Stimulated activated CD4-positive, alpha-beta T cell treated with anti-CD3 and anti-CD28 coated beads, Interleukin-12 subunit alpha, Interleukin-12 subunit beta, amount 100 ng/mL, for 4 hours (primary cell): ENCODE measurements at regions not wholly inside any gene's neighbourhood (a gene's known extent, or its start where the extent isn't known, plus 50 kb on each side); places are given as distances from the start of the nearest gene placed in this dataset.
"Not testable (repeated sequence)": the region's sequence is repeated elsewhere in the genome, so short reads cannot be mapped to it uniquely, and the experiment has no call there.

Source experiments
- DNase-seq: peaks from one replicate; pipeline ENCODE4 v3.0.0-alpha.2; 2020

DNA sequence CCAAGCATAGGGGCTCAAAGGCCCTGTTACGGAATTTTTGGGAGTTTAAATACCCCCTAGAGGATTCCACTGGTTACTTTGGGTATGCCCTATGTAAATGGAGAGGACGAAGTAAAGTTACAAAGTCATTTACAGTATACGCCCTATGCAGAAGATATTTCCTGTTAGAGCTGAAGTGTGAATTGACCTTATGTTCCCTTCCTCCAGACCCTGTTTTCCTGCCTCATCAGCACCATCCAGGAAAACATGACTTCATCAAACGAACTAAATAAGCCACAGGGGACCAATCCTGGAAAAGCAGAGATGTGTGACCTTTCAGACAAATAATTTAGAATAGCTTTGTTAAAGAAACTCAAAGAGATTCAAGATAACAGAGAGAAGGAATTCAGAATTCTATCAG lies 177.4 kb downstream of the SQOR start:
- no peak for DNase-seq

DNA sequence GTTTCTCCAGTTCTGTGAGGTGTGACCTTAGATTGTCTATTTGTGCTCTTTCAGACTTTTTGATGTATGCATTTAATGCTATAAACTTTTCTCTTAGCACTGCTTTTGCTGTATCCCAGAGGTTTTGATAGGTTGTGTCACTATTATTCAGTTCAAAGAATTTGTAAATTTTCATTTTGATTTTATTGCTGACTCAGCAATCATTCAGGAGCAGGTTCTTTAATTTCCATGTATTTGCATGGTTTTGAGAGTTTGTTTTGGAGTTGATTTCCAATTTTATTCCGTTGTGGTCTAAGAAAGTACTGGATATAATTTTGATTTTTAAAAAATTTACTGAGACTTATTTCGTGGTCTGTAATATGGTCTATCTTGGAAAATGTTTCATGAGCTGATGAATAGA lies 182.7 kb downstream of the SQOR start:
- not testable (repeated sequence) for DNase-seq

DNA sequence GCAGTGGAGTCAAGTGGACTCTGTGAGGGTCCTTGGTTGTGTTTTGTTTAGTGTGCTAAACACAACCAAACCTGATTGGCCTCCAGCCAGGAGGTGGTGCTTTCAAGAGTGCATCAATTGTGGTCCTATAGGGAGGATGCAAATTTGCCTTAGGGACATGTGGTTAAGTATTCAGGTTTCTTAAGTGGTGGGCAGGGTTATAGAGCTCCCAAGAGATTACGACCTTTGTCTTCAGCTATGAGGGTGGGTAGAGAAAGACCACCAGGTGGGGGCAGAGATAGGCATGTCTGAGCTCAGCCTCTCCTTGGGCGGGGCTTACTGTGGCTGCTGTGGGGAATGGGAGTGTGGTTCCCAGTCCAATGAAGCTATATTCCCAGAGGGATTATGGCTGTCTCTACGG lies 186.6 kb downstream of the SQOR start:
- DNase-seq = no peak

DNA sequence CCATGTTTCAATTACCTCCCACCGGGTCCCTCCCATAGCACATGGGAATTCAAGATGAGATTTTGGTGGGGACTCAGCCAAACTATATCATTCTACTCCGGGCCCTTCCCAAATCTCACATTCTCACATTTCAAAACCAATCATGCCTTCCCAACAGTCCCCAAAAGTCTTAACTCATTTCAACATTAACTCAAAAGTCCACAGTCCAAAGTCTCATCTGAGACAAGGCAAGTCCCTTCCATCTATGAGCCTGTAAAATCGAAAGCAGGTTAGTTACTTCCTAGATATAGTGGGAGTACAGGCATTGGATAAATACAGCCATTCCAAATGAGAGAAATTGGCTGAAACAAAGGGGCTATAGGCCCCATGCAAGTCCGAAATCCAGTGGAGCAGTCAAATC lies 188.1 kb downstream of the SQOR start:
- DNase-seq = not testable (repeated sequence)

DNA sequence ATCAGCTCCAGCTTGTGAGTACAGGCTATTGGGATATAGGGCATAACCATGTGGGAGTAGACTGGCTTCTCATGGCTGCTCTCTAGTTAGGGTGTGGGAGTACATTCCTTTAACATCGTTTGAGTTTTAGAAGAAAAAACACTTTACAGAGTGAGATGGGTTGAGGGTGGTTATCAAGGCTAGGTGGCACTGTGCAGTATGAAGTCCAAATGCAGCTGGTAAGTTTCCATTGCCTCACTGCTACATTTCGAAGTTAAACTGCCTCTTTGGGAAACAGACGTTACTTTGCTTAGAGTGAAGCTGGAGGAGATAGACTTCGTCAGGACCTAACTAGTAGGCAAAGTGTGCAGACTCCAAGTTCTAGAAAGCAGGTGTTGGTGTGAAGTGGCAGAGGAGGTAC lies 192.4 kb downstream of the SQOR start:
- no peak for DNase-seq

DNA sequence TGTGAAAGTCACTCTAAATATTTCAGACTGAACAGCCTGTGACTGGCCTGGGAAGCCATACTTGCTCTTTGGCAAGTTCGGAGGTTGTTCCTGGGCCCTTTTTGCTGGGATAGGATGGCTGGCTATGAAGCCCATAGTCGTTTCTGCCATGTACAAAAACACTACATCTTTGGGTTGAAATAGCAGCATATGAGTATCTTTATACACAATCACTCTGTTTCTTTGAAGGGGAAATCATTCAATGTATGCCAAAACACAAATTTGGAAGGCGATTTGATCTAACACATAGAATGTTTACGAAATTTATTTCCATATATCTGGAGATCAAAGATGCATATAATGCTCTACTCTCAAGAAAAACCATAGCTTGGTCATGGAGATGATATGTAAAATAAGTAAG lies 192.9 kb downstream of the SQOR start:
- no peak for DNase-seq

DNA sequence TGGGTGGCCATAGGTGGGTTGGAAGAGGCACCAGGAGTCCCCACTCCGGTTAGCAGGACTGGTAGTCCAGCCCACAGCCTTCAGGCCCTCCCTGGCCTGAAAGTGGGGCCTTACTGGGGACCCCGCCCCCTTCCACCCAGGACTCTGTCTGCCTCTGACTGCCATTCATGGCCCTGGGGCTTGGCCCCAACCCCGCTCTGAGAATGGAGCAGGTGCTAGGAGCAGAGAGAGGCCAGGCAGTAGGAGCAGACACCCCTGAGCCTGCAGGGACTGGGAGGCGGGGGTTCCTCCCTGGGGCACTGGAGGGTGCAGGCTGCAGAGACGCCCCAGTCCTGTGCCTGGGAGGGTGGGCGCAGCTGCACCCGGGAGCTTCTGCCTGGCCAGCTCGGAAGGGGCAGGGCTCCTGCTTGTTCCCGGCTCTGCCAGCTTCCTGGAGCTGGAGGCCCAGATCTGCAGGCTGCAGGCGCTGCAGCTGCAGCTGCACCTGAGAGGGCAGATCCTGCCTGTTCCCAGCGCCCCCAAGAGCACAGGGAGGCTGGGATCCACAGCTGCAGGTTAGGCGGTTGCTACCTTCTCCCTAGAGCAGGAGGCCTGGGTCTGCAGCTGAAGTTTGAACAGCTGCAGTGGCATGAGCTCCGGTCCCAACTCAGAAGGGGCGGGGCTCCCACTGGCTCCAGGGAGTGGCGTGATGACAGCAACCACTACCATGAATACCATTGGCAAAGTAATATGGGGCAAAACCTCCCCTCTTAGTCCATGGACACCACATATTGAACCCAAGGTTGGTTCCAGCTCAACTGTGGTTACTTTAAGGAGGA lies 194.7 kb downstream of the SQOR start:
- no peak for DNase-seq

DNA sequence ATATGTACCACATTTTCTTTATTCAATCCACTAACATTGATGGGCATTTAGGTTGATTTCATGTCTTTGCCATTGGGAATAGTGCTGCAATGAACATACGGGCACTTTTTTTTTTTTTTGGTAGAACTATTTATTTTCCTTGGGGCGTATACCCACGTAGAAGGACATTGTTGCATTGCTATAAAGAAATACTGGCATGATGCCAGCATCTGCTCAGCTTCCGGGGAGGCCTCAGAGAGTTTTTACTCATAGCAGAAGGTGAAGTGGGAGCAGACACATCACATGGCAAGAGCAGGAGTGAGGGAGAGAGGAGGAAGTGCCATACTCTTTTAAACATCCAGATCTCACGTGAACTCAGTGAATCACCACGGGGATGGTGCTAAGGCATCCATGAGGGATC lies 197.0 kb downstream of the SQOR start:
- no peak for DNase-seq

DNA sequence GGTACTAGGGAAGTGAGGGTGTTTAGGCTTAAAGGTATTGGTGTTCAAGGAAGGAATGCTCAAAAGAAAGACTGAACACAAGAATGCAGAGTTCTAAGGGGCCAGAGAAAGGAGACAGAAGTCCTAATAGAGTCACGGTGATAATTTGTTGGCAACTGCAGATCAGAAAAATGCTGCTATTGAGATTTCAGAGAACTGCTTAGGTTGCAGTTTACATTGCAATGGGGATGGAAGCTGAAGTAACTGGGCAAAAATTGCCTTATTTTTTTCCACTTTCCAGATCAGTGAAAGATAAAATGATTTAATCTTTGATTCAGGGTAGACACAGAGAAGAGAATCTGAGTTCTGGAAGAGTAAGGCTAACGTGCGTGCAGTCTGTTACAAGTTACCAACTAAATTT lies 199.8 kb downstream of the SQOR start:
- no peak for DNase-seq

DNA sequence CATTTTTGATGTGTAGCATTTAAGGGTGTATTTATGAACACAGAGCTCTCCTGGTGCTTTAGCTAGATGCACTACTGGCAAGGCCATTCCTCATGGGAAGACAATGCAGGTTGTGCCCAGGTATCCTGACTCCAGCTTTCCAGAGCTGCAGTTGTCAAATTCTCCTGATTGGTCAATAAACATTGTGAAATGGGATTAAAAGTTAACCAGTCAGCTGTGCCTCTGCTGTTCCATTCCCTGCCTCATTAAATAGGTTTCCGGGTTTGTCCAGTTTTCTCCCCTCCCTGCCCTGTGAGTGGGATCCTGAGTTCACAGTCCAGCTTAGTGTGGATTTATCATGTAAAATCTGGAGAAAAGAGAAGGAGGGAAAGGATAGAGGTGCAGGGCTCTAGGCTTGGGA lies 207.3 kb downstream of the SQOR start:
- DNase-seq = no peak

DNA sequence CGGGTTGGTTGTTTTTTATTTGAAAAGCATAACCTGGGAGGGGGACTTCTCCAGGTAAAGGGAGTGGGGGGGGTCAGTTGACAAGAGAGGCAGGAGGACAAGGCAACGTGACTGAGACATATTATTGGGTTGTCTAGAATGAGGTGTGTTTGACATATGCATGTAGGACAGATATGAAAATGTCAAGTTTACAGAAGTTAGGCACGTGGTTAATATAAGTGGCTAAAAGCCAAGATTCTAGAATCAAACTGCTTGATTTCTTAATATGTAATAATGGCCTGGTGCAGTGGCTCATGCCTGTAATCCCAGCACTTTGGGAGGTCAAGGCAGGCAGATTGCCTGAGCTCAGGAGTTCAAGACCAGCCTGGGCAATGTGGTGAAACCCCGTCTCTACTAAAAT lies 212.8 kb downstream of the SQOR start:
- DNase-seq = no peak

DNA sequence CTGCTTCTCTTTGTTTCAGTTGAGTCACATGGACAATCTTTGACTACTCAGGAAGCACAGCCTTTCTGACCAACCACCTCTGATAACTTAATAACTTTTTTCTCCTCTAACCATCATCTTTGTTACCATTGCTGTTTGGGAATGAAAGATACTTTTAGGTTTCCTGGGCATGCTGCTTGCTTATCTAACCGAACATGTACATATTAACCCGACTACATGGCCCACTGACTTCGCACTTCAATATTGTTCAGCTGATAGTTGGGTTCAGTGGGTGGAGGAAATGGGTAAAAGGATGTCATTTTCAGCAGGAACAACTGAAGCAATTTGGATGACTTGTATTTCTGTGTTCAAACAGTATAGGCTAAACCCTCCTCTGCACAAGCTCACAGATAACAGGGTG lies 214.3 kb downstream of the SQOR start:
- no peak for DNase-seq

DNA sequence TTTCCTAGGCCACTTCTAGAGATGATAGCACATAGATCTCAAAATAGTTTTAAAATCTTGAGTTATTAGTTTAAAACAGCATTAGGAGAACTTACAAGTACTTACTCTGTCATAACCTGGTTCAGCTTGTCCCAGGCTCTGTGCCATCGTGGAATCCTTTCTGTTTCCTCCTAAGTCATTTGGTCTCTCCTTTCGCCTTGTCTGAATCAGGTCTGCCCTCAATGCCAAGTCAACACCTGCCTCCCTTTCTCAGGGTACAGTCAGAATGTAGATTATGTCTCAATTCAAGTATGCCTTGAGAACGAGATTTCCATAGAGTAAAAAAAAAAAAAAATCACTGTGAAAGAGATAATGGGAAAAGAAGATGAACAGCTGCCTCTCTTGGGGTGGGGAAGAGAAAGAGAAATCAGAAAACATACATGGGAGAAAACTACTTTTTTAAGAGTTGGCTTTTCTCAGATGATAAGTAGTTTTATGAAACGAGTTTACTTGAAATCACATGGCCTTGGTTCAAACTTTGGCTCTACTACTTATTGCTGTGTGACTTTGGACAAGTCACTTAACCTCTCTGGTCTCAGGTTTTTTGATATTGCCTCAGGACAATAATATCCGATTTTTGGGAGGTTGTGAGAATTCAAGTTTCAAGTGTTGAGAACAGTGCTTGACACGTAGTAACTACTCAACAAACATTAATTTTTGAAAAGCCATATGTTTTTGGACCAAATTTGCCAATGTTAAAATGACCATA lies 219.8 kb downstream of the SQOR start:
- DNase-seq = no peak

DNA sequence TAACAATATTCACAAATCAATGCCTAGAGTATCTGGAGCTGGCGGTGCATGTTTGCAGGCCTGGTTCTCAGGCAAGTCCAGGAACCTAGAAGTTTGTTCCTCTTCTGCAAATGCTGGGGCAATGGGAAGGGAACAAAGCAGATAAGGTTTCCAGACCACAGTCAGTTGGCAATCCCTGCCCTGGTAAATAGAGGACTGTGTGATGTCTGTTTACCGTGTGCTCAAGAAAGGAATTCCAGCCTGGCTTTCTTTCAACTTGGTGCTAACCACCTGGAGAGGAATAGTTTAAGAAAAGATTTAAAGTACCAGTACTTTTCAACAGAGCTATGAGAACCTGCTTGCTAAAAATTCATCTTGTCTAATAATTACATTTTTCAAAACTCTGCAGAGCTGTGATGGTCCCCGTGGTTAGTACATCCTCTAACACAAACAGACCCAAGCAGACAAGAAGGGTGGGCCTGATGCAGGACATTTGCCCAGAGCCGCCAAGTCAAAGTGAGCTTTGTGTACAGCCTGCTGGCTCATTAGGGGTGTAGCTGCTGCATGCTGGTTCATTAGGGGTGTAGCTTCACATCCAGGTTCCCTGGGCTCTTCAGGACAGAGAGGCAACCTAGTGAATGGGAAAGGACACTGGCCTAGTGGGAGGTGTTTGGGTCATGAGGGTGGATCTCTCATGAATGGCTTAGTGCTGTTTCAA lies 220.5 kb downstream of the SQOR start:
- DNase-seq = no peak

DNA sequence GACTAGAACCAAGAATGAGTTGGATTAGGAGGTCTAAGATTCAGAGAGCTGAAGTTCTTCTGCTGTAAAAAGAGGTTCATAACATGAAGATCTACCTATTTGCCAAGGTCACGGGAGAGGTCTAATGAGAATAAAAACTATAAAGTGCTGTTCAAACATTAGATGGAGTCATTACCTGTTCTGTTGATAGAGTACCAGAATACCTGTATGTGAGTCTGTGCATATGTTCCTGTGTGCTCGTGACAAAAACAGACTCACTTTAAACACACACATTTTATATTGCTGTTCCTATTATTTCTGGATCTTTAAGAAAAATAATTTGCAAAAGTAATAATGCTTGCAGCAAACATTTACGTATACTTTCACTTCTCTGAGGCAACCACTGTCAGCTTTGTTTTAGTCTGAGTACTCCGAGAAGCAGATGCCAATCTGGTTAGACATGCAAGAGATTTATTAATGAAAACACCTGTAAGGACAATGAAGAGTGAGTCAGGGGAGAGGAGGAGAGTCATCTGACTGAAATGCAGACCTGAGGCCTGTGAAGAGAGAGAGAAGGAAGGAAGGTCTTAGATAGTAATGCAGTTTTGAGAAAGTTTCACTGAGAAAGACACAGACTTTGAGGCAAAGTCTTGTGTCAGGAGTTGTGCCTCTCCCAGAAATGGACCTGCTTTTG lies 221.2 kb downstream of the SQOR start:
- no peak for DNase-seq

DNA sequence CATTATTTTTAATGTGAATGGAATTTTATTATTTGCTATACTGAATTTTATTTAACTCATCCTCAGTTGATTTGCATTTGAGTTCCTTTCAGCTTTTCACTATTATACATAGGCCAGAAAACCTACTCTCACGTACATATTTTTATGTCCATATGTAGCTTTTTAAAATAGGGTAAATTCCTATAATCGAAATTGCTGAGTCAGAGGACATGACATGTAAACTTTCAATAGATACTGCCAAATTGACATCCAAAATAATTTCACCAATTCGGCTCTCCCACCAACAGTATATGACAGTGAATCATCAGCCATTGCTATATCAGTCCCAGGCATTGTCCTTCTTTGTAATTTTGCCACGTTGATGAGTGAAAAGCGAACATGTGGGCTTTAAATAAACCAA lies 222.5 kb downstream of the SQOR start:
- no peak for DNase-seq

DNA sequence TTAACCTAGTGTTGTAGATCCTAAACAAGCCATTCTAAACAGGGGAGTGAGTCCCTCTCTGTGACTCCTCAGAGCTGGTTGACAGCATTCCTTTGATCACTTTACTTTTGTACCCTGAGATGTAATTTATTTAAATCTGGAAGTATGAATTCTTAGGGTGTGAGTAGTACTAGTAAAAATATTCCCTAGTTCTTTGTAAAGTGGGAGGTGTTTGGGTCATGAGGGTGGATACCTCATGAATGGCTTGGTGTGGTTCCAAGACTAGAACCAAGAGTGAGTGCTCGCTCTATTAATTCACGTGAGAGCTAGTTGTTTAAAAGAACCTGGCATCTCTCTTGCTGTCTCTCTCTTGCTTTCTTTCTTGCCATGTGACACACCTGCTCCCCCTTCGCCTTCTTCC lies 223.7 kb downstream of the SQOR start:
- DNase-seq = no peak

DNA sequence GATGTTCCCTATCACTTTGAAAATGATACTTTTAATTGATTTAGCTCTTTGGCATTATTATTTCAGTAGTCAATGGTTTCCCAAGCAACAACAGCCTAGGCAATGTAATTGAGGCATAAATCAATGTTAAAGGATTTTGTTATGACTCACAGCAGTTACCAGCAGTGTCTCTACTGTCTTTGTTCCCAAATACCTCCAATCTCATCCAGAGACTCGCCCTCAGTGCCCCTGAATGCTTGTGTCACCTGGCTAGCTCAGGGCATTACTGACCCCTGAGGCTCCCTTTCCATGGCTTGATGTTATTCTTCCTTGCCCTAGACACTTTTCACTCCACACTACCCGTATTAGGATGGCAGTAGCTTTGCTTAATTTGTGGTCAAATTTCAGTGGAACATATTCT lies 227.2 kb downstream of the SQOR start:
- DNase-seq = no peak

DNA sequence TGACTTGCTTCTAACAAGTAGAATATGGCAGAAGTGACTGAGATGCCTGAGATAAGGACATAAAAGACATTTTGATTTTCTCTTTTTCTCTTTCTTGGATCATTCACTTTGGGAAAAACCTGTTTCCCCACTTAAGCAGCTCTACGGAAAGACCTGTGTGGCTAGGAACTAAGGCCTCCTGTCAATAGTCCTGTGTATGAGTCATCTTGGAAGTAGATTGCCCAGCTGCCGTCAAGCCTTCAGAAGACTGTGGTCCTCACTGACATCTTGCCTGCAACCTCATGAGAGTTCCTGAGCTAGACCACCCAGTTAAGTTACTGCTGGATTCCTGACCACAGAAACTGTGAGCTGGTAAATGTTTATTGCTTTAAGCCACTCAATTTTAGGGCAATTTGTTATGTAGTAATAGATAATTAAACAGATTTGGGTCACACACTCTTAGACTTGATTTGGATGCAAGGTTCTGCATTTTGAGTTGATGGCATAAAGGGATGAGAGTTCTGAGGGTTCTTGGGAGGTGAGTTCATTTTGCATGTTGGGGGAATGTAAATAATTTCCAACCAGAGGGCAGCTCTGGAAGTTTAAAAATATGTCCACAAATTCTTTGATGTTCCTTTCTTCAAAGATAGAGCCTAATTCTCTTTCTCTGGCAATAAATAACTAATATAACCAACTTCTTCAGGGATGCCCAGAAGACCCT lies 229.2 kb downstream of the SQOR start:
- DNase-seq = no peak

DNA sequence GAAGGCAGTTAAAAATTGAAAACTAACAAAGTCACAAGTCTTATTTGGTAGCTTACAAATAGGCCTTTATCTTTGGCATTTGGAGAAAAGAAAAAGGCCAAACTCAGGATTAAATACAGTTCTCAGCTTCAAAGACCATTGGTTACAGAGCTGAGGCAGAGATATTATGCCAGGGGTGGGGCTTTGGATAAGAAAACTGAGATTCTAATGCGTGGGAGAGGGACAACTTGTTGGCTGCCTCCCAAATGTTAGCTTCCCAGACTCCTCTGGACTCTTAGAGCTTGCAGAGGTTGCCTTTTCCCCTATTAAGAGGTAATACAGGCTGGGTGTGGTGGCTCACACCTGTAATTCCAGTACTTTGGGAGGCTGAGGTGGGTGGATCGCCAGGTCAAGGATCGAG lies 231.8 kb downstream of the SQOR start:
- DNase-seq = no peak

DNA sequence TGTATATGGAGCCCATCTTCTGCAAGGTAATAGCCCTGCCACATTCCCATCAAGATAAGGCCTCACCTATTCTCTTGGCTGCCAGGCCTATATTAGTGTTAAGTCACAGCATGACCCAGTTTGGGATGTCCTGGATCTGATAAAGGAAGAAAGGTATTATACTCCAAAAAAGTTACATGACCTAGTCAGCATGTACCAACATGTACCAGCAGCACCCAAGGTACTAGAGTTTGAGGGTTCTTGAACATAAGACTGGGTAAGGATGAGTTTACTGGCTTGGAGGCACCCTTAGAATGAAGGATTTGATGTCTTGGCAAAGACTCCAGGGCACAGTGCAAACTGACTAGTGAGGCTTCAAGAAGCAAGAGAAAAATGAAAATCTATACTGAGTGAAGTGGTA lies 232.5 kb downstream of the SQOR start:
- no peak for DNase-seq

DNA sequence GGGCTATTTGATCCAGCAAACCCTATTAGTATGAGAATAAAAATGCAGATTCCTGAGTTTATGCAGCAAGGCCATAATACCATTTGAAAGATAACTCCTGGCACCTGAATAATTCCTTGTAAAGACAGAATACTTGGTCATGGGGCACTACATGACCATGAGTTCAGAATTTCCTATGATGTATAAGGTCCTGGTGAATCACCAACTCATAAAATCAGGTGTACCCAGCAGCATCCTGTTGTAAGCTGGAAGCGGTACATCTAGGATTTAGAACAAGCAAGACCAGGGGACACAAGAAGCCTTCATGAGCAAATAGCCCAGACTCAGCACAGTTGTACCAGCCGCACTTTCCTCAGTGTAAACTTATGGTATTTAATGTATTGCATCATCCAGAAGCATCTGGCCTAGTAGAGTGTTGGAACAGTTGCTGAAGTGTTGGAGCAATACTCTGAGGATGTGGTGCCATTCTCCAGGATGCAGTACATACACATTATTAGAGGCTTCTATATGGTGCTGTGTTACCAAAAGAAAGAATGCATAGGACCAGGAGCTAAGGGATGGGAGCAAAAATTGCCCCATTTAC lies 233.4 kb downstream of the SQOR start:
- no peak for DNase-seq
